Fibroblast of lung (primary cell): ENCODE measurements at regions not wholly inside any gene's neighbourhood (a gene's known extent, or its start where the extent isn't known, plus 50 kb on each side); places are given as distances from the start of the nearest gene placed in this dataset.

Experiments used
- CTCF ChIP-seq, 2 donors: IDR thresholded peaks in 1 of 2; conservative IDR thresholded peaks in 1 of 2; 1 replicate in 1 of 2; 2 replicates in 1 of 2; pipeline ENCODE4 v1.5.1; 2011 to 2012; ENCODE audit warnings: low read length in 2 of 2, control low read depth in 1 of 2, inconsistent platforms in 1 of 2, low read depth in 1 of 2, mild to moderate bottlenecking in 1 of 2
- EZH2 ChIP-seq: IDR thresholded peaks from 2 replicates; pipeline ENCODE4 v1.5.1; 2012; ENCODE audit warnings: low read length, control low read depth, mild to moderate bottlenecking; ENCODE audit errors: missing control alignments

GRCh38 chr5:128763321-128763720 lies 202.0 kb upstream of the SLC27A6 start:
- TF ChIP-seq CTCF (conservative IDR thresholded peaks at IDR 0.05 in 1 of 2, IDR thresholded peaks at IDR 0.05 in 1 of 2; ENCODE audit: low read depth in 1 of 2, low read length in 2 of 2) (no peak), EZH2 (no peak)
